NCI-H82 treated with DMSO at 0.1 percent for 48 hours (cell line): ENCODE measurements at regions not wholly inside any gene's neighbourhood (a gene's known extent, or its start where the extent isn't known, plus 50 kb on each side); places are given as distances from the start of the nearest gene placed in this dataset.
"Not testable (repeated sequence)": the region's sequence is repeated elsewhere in the genome, so short reads cannot be mapped to it uniquely, and the experiment has no call there.

Experiments used
- DNase-seq: peaks from one replicate; lab custom pipeline; 2025; ENCODE audit not compliant: unreplicated experiment; lab: John Stamatoyannopoulos, UW

- no peak for DNase-seq
Observed at GRCh38 chr15:100720406-100720967, 118.1 kb downstream of the ASB7 start.

GRCh38 chr15:100721758-100722550 lies 119.6 kb downstream of the ASB7 start:
- no peak for DNase-seq

GRCh38 chr15:100722551-100723314 lies 120.3 kb downstream of the ASB7 start:
- DNase-seq: no peak

- DNase-seq: no peak
Observed at GRCh38 chr15:100723315-100723801, 121.0 kb downstream of the ASB7 start.

- DNase-seq: no peak
Observed at GRCh38 chr15:100725121-100726069, 123.0 kb downstream of the ASB7 start.

- DNase-seq: no peak
Observed at GRCh38 chr15:100726070-100726420, 123.7 kb downstream of the ASB7 start.

GRCh38 chr15:100726421-100727190 lies 124.2 kb downstream of the ASB7 start:
- no peak for DNase-seq

- DNase-seq: no peak
Observed at GRCh38 chr15:100727291-100727851, 125.0 kb downstream of the ASB7 start.

GRCh38 chr15:100728371-100729201 lies 126.2 kb downstream of the ASB7 start:
- DNase-seq: peak; percentile 1

GRCh38 chr15:100729461-100729860 lies 127.1 kb downstream of the ASB7 start:
- no peak for DNase-seq

- DNase-seq: no peak
Observed at GRCh38 chr15:100730129-100730528, 127.7 kb downstream of the ASB7 start.

GRCh38 chr15:100730655-100731266 lies 128.4 kb downstream of the ASB7 start:
- DNase-seq: no peak

- DNase-seq: no peak
Observed at GRCh38 chr15:100731267-100732152, 129.1 kb downstream of the ASB7 start.

- DNase-seq: no peak
Observed at GRCh38 chr15:100732211-100733055, 130.0 kb downstream of the ASB7 start.

- DNase-seq: no peak
Observed at GRCh38 chr15:100733101-100733842, 130.9 kb downstream of the ASB7 start.

GRCh38 chr15:100733843-100734185 lies 131.4 kb downstream of the ASB7 start:
- not testable (repeated sequence) for DNase-seq
